ENCODE measurements at regions not wholly inside any gene's neighbourhood (a gene's known extent, or its start where the extent isn't known, plus 50 kb on each side); places are given as distances from the start of the nearest gene placed in this dataset.
"Not testable (repeated sequence)": the region's sequence is repeated elsewhere in the genome, so short reads cannot be mapped to it uniquely, and the experiment has no call there.

- DNase-seq (ENCODE audit: extremely low spot score, insufficient read length, low read depth) = no peak
- peak; percentile 52 for FAIRE-seq
Measured at GRCh38 chr18:11512096-11513025, 97.0 kb upstream of the SLC35G4 start.

- FAIRE-seq (peak; percentile 91), DNase-seq (ENCODE audit: extremely low spot score, insufficient read length, low read depth) (peak; percentile 9)
Measured at GRCh38 chr18:11511434-11512095, 97.8 kb upstream of the SLC35G4 start.

GRCh38 chr18:11506856-11507255 is 102.5 kb upstream of the SLC35G4 start:
- FAIRE-seq = no peak
- DNase-seq (ENCODE audit: extremely low spot score, insufficient read length, low read depth) = no peak

- DNase-seq (ENCODE audit: extremely low spot score, insufficient read length, low read depth) (no peak), FAIRE-seq (no peak)
Measured at GRCh38 chr18:11505993-11506392, 103.4 kb upstream of the SLC35G4 start.

GRCh38 chr18:11504962-11505361 is 104.4 kb upstream of the SLC35G4 start:
- DNase-seq (ENCODE audit: extremely low spot score, insufficient read length, low read depth) (no peak), FAIRE-seq (no peak)

- FAIRE-seq = no peak
- no peak for DNase-seq (ENCODE audit: extremely low spot score, insufficient read length, low read depth)
Measured at GRCh38 chr18:11502368-11502767, 107.0 kb upstream of the SLC35G4 start.

- DNase-seq (ENCODE audit: extremely low spot score, insufficient read length, low read depth) (no peak), FAIRE-seq (no peak)
Measured at GRCh38 chr18:11501352-11501751, 108.0 kb upstream of the SLC35G4 start.

- FAIRE-seq (peak; percentile 73), DNase-seq (ENCODE audit: extremely low spot score, insufficient read length, low read depth) (no peak)
Measured at GRCh38 chr18:11500153-11501122, 109.0 kb upstream of the SLC35G4 start.

- no peak for DNase-seq (ENCODE audit: extremely low spot score, insufficient read length, low read depth)
- FAIRE-seq = no peak
Measured at GRCh38 chr18:11498821-11499220, 110.6 kb upstream of the SLC35G4 start.

GRCh38 chr18:11497585-11497984 is 111.8 kb upstream of the SLC35G4 start:
- DNase-seq (ENCODE audit: extremely low spot score, insufficient read length, low read depth) (no peak), FAIRE-seq (no peak)

- DNase-seq (ENCODE audit: extremely low spot score, insufficient read length, low read depth) (no peak), FAIRE-seq (no peak)
Measured at GRCh38 chr18:11496526-11497172, 112.7 kb upstream of the SLC35G4 start.

GRCh38 chr18:11495441-11495840 is 114.0 kb upstream of the SLC35G4 start:
- no peak for FAIRE-seq
- no peak for DNase-seq (ENCODE audit: extremely low spot score, insufficient read length, low read depth)

- no peak for DNase-seq (ENCODE audit: extremely low spot score, insufficient read length, low read depth)
- no peak for FAIRE-seq
Measured at GRCh38 chr18:11494107-11494506, 115.3 kb upstream of the SLC35G4 start.

GRCh38 chr18:11489266-11489899 is 120.0 kb upstream of the SLC35G4 start:
- FAIRE-seq (no peak), DNase-seq (ENCODE audit: extremely low spot score, insufficient read length, low read depth) (no peak)

GRCh38 chr18:11488175-11488574 is 121.2 kb upstream of the SLC35G4 start:
- DNase-seq (ENCODE audit: extremely low spot score, insufficient read length, low read depth) = no peak
- no peak for FAIRE-seq

GRCh38 chr18:11487390-11487789 is 122.0 kb upstream of the SLC35G4 start:
- FAIRE-seq = no peak

GRCh38 chr18:11482271-11482670 is 127.1 kb upstream of the SLC35G4 start:
- DNase-seq (ENCODE audit: extremely low spot score, insufficient read length, low read depth) (no peak), FAIRE-seq (no peak)

More at GRCh38 chr18:11487390-11487789, 122.0 kb upstream of the SLC35G4 start:
- DNase-seq (ENCODE audit: extremely low spot score, insufficient read length, low read depth) = no peak

- DNase-seq (ENCODE audit: extremely low spot score, insufficient read length, low read depth) (no peak), FAIRE-seq (no peak)
Measured at GRCh38 chr18:11480692-11481091, 128.7 kb upstream of the SLC35G4 start.

GRCh38 chr18:11479031-11479430 is 130.4 kb upstream of the SLC35G4 start:
- FAIRE-seq; DNase-seq (ENCODE audit: extremely low spot score, insufficient read length, low read depth): not testable (repeated sequence)
